ENCODE measurements at regions not wholly inside any gene's neighbourhood (a gene's known extent, or its start where the extent isn't known, plus 50 kb on each side); places are given as distances from the start of the nearest gene placed in this dataset.
"Not testable (repeated sequence)": the region's sequence is repeated elsewhere in the genome, so short reads cannot be mapped to it uniquely, and the experiment has no call there.

DNA sequence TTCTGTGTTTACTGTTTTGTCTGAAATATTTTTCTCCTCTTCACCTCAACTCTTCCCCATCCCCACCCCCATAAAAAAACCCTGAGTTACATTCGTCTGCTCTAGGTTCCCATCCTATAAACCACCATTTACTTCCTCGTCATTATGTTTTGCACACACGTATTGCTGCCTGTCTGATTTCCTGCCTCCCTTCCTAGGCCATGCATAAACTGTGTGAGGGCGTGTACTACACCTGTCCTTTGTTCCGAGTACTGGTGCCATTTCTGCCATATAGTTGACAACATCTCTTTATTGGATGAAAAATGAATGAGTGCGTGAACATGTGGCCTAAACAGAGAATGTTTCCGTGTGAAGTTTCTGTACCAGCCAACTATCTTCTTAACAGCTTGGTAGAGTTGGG, 258.5 kb upstream of the FAT1 start:
- no peak for DNase-seq

GRCh38 chr4:186984105-186984644, 260.5 kb upstream of the FAT1 start:
- DNase-seq = no peak

DNA sequence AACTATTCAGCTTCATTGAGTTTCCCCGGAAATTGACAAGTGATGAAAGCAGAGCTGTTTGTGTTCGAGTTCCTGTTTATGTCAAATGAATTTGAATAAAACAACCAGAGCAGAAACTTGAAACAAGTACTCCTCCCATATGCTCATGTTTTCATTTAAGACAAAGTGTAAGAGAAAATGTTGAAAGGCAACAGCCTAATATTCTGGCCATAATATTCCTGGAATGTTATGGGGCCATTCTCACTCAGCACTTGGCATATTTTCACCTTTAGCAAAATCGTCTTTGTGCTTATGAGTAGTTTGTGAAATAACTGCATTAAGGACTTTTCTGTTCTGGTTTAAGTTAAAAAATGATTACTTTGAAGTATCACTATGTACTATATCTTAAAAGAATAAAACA, 276.0 kb upstream of the FAT1 start:
- no peak for DNase-seq

DNA sequence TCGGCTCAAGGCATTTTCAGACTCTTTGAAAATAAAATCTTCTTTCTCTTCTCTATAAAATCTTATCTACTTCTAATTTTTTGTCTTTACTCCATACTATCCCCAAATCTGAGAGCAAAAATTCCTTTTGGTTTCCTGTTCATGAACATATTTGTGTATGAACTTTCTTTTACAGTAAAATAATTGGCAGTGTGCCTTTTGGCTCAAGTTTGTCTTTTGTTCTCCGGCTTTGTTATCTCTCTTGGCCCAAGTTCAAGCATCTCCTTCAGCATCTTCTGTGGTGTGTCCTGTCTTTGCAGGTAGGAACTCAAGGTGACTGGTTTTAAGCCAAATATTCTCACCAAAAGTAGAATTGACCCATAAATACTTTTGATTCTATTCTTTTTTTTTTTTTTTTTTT, 276.6 kb upstream of the FAT1 start:
- no peak for DNase-seq

GRCh38 chr4:187002133-187002532, 278.5 kb upstream of the FAT1 start:
- DNase-seq = not testable (repeated sequence)

GRCh38 chr4:187004628-187005027, 281.0 kb upstream of the FAT1 start:
- DNase-seq = no peak

DNA sequence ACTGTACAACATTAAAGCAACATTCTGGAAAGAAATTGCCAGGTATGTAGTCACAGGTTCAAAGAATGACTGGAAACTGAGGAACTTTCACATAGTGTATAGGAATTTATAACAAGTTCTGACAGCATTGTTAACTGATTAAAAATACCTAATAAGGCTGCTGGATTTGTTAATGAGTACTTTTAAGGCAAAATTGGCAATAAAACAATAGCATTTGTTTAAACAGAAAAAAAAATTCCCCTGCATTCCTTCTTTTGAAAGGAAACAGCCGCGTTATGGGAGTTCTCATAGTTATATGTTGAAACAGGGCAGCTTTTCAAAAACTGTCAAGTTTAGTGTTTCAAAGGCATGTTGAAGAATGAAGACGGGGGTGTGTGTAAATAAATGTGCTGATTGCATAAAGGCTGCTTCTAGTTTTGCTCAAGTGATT, 282.5 kb upstream of the FAT1 start:
- no peak for DNase-seq

DNA sequence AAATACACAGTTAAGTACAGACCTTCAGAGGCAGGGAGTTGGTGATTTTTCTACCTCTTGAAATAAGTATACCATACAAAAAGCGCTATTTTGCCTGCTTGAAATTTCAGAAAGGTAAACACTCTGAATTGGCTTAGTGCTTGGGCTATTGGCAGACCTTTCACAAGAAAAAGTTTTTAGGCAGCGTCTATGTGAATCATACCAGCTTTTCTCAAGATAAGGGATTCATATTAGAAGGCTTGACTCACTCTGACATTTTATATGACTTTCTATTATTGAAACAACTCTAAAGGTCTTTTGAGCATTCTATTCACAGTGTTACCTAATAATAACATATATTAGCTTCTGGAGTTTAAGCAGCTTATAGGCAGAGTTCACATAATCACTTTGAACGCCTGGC, 286.4 kb upstream of the FAT1 start:
- DNase-seq = no peak

DNA sequence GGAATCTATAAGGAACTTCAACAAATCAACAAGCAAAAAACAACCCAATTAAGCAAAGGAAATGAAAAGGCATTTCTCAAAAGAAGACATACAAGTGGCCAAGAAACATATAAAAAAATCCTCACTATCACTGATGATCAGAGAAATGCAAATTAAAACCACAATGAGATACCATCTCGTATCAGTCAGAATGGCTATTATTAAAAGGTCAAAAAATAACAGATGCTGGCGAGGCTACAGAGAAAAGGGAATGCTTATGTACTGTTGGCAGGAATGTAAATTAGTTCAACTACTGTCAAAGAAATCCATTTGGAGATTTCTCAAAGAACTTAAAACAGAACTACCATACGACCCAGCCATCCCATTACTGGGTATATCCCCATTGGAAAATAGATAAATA, 292.4 kb upstream of the FAT1 start:
- no peak for DNase-seq

DNA sequence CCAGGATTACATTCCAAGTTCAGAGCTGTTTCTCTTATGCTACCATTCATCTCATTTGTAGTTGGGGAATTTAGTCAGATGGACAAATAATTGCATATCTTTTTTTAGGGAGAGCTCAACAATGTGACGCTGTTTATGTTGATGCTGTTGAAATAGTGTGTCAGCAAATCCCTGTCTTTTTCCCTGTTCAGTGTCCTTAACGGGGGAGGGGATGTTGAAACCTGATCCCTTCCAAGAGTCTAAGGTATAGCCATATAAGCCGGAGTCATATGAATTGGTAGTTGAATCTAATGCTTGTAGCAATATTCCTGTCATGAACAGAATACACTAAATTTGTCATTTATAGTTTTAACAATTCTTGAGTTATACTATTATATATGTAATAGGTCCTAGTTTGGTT, 293.5 kb upstream of the FAT1 start:
- no peak for DNase-seq

DNA sequence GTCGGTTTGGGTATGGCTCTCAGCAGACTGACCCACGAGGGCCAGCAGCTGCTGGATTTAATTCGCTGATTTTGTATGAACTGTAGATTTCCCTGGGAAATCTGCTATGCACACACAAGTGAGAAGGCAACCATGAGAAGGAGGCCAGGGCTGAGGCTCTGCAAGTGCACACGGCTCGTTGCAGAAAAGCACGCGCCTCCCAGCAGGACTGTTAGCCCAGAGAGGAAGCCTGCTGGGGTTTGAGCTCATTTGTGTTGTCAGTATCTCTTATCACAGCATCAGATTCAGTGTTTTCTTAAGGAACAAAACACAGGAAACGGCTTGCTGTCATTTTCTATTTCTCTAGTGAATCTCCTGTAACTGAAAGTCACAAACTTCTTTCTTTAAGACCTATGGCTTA, 296.2 kb upstream of the FAT1 start:
- no peak for DNase-seq

- no peak for DNase-seq
These were observed 297.0 kb upstream of the FAT1 start for GRCh38 chr4:187020676-187021075.

GRCh38 chr4:187021436-187022205, 298.0 kb upstream of the FAT1 start:
- no peak for DNase-seq

DNA sequence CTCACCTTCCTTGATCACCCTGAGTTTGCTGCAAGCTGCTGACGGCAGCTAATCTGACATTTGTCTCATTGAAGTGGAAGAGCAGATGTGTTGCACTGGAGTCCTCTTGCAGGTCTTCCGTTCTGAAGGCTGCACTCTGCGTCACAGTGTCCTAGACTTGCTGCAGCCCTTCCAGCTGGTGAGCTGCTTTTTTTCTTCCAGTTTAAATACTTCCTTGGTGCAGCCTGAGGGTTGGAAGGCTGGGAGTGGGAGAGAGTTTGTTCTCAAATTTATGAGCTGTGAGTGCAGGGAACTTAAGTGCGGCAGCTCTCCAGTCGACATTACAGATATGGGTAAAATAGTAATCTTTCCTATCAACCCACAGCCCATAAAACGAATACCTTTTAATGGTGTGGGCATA, 303.6 kb upstream of the FAT1 start:
- no peak for DNase-seq

- no peak for DNase-seq
These were observed 318.6 kb upstream of the FAT1 start for GRCh38 chr4:187042251-187042650.

DNA sequence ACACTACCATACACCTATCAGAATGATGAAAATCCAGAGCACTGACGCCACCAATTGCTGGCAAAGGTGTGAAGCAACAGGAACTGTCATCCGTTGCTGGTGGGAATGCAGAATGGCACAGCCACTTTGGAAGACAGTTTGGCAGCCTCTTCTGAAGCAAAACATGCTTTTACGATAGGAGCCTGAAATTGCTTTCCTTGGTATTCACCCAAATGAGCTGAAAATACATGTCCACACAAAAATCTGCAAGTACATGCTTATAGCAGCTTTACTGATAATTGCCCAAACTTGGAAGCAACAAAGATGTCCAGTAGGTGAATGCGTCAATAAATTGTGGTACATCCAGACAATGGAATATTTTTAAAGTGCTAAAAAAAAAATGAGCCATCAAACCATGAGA, 322.8 kb upstream of the FAT1 start:
- no peak for DNase-seq

- no peak for DNase-seq
These were observed 335.4 kb upstream of the FAT1 start for GRCh38 chr4:187059021-187059420.

DNA sequence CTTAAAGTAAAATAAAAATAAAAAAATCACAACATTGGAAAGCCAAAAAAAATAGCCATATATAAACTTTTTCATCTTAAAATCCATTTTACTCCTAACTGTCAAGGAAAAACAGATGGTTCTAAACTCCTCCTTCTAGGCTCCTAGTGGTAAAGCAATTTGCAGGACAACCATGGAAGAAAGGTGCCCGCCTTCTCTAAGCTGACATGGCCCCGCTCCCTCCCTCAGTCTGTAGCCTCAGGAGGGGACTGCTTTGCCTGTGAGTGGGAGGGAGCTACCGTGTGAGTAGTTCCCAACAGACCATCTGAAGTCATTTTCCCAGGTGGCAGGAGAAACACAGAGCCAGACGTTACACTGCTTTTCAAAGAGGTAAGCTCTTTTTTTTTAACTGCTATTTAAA, 336.2 kb upstream of the FAT1 start:
- DNase-seq = no peak

GRCh38 chr4:187060551-187060950, 336.9 kb upstream of the FAT1 start:
- DNase-seq = no peak

- DNase-seq = no peak
These were observed 339.6 kb upstream of the FAT1 start for GRCh38 chr4:187063251-187063650.

DNA sequence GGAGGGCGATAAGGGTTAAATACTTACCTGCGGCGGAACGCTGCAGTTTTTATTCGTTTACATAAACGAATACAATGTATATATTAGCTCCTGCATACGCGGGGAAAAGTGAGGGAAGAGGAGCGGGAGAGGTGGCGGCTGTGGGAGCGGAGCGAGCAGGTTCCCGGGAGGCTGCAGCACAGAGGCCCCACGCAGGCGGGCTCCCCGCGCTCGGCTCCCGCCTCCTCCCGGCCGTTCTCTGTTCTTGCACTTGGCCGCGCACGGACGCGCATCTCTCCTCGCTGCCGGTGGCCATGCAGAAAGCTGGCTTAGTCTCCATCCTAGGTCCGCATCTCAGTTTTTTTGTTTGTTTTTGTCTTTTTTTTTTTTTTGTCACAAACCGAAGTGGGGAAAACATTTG, 340.4 kb upstream of the FAT1 start:
- no peak for DNase-seq

GRCh38 chr4:187065396-187065795, 341.7 kb upstream of the FAT1 start:
- DNase-seq = peak; percentile 60

GRCh38 chr4:187065806-187066205, 342.1 kb upstream of the FAT1 start:
- DNase-seq = no peak

- DNase-seq = no peak
These were observed 345.7 kb upstream of the FAT1 start for GRCh38 chr4:187069398-187069797.

GRCh38 chr4:187070158-187070557, 346.5 kb upstream of the FAT1 start:
- no peak for DNase-seq
